Right ventricle myocardium superior (tissue), 1 donor: ENCODE measurements at regions not wholly inside any gene's neighbourhood (a gene's known extent, or its start where the extent isn't known, plus 50 kb on each side); places are given as distances from the start of the nearest gene placed in this dataset.
A peak's percentile ranks its signal among the peaks of the same experiment; 100 is the strongest.

ENCODE experiments used
- ATAC-seq: fragments of 200-7000 bp; cut with Tn5 transposase; one replicate; pipeline ENCODE4 v1.9.1; 2020; ENCODE audit warnings: mild to moderate bottlenecking; ENCODE audit not compliant: poor library complexity
- DNase-seq: peaks from one replicate; pipeline ENCODE4 v3.0.0-alpha.2; 2020
- intact Hi-C: fragments of 100-400 bp; cut with DNase I; formaldehyde crosslinking; loops from one replicate; pipeline ENCODE4 v1.11.2; 2022
- donor health status: DM: no; HTN: yes; CAD: no; lungs with severe emphysema.

GRCh38 chr10:78402591-78402990 lies 368.9 kb downstream of the RPS24 start:
- ATAC-seq (peak; percentile 21), DNase-seq (no peak)
- intact Hi-C loops = no loop called here

DNA sequence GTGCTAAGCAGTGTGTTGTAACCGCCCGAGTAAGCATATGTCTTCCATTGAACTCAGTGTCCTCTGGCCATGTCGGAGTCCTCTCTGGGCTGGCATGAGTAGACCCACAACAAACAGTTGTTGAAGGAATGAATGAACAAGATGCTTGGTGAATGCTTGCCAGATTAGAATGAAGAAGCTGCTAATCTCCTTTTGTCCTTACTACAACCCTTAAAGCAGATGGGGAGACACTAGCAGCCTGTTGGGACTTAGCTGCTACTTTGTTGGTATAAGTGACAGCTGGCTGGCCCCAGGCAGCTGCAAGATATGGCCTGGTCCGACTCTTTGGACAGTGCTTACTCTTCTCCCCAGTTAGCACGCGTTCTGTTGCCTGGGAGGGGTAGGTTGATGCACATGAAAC lies 370.1 kb downstream of the RPS24 start:
- ATAC-seq (no peak), DNase-seq (no peak)
- intact Hi-C loops = no loop called here

DNA sequence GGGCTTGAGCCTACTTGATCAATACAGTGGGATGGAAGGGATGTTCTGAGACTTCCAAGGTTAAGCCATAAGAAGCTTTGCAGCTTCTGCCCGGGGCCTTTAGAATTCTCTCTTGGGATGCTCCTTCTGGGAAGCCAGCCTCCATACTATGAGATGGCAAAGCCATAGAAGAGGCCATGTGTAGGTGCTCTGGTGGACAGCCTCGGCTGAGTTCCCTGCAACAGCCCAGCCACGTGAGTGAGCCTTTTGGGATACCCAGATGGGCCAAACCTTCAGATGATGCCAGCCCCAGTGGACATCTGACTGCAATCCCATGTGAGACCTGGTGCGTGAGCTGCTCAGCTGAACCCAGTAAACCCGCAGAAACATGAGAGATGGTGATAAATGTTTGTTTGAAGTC lies 370.6 kb downstream of the RPS24 start:
- no peak for ATAC-seq
- intact Hi-C loops = no loop called here
- DNase-seq = no peak

- intact Hi-C loops = no loop called here
- no peak for DNase-seq
- no peak for ATAC-seq
These were observed 371.6 kb downstream of the RPS24 start for GRCh38 chr10:78405231-78405630.

DNA sequence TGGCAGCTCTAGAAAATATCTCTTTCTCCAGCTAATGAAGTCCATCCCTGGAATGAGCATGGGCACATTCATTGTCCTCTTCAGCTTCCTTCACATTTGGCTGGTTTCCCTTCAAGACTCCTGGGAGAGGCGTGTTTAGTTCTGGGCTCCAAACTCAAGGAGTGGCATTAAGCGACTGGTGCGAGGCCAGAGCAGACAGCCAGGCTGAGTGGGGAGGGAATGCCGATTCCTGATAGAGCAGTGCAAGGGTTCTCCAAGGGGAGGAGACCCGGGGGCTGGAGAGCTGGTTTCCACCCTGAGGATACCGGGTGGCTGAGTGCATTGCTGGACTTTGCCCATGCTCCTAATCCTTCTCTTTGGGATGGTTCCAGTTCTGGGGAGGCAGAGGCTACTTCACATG lies 372.1 kb downstream of the RPS24 start:
- DNase-seq (no peak), ATAC-seq (no peak)
- intact Hi-C loops = no loop called here

DNA sequence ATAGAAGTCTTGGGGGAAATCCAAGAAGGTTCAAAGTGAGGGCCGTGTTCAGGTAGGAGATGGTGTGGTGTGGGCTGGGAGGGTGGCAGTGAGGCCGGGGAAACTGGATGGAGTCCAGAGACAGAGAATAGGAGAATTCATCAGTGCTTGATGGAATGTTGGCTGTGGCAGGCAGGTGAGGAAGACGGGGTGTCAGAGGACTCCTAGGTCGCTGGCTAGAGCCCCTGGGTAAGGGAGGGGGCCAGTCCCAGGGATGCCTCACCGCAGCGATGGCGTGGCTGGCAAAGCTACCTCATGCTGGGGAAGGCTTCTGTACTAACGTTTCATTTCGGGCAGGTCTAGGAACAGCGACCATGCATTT lies 373.0 kb downstream of the RPS24 start:
- no peak for ATAC-seq
- no peak for DNase-seq
- intact Hi-C loops = no loop called here

DNA sequence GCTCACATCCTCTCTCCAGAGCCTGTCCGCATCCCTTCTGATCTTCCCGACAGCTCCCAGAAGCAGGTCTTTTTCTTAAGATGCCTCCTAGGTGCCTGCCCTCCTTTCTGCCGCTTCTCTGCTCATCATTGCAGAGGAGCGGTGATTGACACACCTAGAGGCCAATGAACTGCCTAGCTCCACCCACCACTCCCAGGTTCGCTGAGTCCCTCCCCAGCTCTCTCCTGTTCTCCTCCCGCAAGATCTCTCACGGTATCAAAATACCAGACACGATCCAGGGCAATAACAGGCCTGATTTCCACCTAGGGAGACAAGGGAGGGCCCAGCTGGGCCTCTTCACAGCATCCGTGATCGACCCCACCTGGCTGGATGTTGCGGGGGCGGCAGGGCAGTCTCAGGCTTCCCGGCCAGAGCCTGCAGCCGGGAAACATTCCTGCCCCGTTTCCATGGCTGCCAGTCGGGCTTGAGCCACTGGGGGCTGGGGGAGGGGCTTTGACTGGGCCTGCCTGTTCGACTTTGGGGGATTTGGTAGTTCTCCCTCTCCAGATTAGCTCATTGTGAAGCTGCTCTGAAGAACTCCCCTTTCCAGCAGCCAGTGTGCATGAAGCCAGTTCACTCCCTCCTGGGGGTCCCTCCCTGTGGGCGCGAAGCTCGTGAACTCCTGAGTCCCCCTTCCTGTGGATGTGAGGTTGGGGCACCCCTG lies 373.5 kb downstream of the RPS24 start:
- intact Hi-C loops = no loop called here
- ATAC-seq (peak; percentile 71), DNase-seq (peak; percentile 90)

DNA sequence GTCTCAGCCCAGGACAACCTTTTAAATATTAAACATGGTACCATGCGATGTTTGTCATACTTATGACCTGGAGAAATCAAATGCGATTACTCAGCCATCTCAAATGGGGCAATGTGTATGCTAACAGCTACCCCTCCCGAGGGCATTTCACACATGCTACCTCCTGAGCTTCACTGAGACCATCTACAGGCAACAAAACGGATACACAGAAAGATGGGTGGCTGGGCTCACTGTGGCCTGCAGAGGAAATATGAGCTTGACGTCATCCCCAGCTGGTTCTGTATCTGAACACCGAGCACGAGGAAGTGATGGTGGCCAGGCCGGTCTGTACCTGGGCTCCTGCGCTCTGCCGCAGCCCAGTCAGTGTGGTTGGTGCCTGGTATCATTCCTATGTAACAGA lies 374.3 kb downstream of the RPS24 start:
- no peak for ATAC-seq

DNA sequence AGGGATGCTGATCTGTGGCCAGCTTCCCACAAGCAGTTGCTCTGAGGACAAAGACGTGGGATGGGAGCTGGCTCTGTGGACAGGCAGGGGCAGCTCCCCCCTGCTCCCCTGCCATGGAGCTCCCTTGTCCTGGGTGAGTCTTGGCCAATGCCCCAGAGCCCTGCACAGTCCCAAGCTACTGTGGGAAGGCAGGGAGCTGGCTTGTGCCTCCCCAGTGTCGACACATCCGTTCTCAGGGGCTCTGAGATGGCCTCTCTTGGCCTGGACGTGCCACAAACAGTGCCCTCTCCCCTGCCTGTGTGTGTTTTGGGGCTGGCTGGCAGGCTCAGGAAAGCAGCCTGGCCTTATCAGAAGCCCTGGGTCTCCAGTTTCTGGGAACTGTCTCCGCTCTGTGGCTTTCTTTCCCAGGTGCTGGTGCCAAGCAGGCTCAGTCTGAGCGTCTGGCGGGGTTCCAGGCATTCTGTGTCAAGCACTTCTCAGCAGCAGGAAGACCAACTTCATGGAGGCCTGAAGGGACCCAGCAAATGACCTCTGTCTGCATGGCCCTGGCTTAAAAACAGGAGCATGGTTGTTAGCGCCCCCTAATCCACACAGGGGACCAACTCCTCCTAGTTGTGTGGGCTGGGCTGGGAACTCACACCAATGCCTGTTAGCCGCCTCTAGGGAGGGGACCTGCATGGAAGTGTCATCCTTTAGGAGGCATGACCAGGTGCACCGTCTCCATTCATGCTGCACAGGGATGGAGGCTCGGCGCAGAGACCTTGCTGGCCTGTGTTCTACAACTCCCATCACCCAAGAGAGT lies 375.2 kb downstream of the RPS24 start:
- intact Hi-C loops = no loop called here
- peak; percentile 91 for DNase-seq
- ATAC-seq = peak; percentile 88

More for the DNA sequence above, 374.3 kb downstream of the RPS24 start:
- DNase-seq = no peak
- intact Hi-C loops = no loop called here

- intact Hi-C loops = no loop called here
- ATAC-seq (no peak), DNase-seq (no peak)
These were observed 376.6 kb downstream of the RPS24 start for GRCh38 chr10:78410046-78410965.

DNA sequence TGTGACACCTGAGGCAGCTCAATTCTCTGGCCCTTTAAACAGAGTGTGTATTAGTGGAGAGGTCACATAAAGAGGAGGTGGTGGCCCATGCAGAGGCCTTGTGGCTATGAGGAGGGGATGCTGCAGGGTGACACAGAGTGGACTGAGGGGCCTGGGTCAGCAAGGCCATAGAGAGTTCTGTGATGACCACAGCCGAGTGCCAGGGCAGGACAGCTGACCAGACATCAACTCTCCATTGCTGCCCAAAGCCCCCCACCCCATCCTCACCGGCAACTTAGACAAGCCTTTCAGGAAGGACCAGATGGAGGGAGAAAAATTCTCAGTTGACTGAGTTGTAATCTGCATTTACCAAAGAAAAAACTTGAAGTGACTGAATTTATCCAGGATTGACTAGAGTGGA lies 378.1 kb downstream of the RPS24 start:
- DNase-seq (no peak), ATAC-seq (no peak)
- intact Hi-C loops = no loop called here

- DNase-seq (no peak), ATAC-seq (no peak)
- intact Hi-C loops = no loop called here
These were observed 378.9 kb downstream of the RPS24 start for GRCh38 chr10:78412605-78413004.

DNA sequence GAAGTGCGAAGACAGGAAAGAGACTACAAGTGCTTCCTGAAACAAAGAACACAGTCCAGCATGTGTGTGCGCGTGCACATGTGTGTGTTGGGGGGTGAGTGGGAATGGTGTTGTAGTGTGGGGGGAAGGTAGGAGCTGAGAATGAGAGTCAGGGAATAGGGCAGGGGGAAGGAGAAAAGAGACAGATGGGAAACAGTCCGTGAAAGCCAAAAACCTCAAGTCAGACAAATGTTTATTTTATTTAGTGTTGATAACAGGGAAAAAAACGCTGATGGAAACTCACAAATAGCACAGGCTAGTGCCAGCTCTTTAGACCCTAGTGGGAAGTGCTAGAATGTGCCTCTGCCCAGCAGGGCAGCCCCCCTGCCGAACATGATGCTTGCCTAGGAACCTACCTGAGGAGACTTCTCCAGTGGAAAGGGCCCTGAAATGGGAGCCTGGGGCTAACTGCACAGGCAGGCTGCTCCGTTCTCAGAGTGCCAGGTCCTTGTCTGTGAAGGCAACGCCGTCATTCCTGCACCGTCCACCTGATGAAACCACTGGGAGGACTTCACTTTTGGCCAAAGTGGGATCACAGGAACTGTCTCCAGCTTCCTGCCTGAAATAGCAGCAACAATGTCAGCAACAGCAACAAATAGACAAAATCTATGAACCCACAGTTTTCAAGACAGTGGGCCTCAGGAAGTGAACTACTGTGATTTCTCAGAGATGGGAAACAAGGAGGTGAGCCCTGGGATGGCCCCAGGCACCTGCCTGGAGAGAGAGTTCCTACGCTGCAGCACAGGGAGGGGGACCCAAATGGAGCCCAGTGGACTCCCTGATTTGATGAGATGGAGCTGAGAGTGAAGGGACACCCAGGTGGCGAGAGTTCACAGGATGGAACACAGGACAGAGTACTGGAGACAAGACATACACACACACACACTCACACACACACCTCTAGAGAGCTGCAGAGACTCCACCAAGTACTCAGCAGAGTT lies 379.7 kb downstream of the RPS24 start:
- intact Hi-C loops = no loop called here
- DNase-seq (no peak), ATAC-seq (no peak)

GRCh38 chr10:78414380-78414779 lies 380.7 kb downstream of the RPS24 start:
- DNase-seq (no peak), ATAC-seq (no peak)
- intact Hi-C loops = no loop called here

DNA sequence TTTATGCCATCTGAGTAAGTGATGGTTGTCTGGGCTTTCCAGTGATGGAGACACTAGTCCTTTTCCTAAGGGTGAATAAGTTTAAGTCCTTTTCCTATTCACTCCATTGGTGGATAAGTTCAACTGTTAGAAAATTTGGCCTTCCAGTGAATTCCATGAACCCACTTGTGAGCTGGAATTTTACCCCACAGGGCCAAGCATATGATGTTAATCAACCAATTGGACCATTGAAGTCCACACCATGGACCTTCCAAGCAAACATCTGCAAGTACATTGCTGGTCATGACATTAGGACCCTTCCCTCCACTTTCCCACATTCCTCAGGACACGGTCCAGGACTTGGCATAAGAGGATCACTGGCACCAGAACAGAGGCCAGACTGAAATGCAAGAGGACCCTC lies 381.4 kb downstream of the RPS24 start:
- ATAC-seq = no peak
- intact Hi-C loops = no loop called here
- DNase-seq = no peak

DNA sequence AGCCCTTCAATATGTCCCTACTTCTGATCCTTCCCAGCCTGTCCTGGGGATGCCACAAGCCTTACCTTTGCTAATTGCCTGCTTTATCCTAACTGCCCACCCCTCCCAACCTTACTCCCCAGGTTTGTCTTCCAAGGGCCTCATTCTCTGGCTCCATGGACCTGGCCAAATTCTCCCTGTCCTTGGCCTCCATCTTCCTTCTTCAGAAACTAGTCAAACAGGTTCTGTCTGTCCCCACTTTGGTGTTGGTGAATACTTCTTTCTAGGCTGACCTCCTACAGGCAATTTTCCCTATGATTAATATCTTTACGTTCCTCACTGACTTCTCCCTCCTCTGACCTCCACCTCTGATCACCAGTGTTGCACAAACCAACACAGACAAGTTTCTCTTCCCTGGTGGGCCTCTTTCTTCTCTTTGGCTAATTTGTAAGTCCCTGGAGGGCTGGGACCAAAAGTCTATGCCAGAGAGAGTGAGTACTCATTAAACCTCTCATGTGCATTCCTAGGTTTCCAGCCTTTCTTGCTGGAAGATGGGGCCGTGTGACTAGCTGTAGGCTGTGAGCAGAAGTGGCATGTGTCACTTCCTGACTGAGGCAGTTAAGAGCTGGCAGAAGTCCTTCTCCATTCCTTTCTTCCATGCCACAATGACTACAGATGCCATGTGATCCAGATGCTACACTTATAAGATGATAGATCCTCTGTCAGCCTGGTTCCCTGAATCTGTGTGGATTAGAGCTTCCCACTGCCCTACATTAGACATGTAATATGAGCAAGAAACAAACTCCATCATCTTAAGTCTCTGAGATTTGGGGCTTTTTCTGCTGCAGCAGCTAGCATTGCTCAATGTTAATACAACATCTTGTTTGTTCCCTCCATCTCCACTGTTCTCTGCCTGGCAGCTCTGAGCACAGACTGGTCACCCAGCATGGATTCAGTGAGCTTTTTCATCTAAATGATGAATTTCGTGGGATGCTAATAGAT lies 382.7 kb downstream of the RPS24 start:
- DNase-seq (no peak), ATAC-seq (no peak)

More for the DNA sequence above, 382.7 kb downstream of the RPS24 start:
- intact Hi-C loops = no loop called here
